ENCODE measurements at regions not wholly inside any gene's neighbourhood (a gene's known extent, or its start where the extent isn't known, plus 50 kb on each side); places are given as distances from the start of the nearest gene placed in this dataset.

DNA sequence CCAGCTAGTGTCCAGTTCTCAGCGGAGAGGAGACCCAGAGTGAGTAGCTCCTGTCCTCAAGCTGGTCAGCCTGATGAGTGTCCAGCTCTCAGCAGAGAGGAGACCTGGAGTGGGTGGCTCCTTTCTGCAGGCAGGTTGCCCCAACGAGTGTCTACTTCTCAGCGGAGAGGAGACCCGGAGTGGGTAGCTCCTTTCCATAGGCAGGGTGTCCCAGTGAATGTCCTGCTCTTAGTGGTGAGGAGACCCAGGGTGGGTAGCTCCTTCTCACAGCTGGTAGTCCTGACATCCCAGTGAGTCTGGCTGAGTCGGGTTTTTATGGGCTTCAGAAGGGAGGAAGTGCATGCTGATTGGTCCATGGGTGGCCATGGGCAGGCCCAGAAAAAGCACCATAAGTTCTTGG is 55.7 kb upstream of the NUDT6 start:
- TF ChIP-seq, protein P1, sequence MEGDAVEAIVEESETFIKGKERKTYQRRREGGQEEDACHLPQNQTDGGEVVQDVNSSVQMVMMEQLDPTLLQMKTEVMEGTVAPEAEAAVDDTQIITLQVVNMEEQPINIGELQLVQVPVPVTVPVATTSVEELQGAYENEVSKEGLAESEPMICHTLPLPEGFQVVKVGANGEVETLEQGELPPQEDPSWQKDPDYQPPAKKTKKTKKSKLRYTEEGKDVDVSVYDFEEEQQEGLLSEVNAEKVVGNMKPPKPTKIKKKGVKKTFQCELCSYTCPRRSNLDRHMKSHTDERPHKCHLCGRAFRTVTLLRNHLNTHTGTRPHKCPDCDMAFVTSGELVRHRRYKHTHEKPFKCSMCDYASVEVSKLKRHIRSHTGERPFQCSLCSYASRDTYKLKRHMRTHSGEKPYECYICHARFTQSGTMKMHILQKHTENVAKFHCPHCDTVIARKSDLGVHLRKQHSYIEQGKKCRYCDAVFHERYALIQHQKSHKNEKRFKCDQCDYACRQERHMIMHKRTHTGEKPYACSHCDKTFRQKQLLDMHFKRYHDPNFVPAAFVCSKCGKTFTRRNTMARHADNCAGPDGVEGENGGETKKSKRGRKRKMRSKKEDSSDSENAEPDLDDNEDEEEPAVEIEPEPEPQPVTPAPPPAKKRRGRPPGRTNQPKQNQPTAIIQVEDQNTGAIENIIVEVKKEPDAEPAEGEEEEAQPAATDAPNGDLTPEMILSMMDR (IDR thresholded peaks at IDR 0.05): no peak
- TF ChIP-seq POLR2A (IDR thresholded peaks at IDR 0.05): no peak
